HAP-1 (cell line): ENCODE measurements at regions not wholly inside any gene's neighbourhood (a gene's known extent, or its start where the extent isn't known, plus 50 kb on each side); places are given as distances from the start of the nearest gene placed in this dataset.

Source experiments
- DNase-seq, 2 experiments: peaks; one replicate each; pipeline ENCODE4 v3.0.0-alpha.2; 2016 to 2020; ENCODE audit warnings: low spot score in 2 of 2
- H3K27me3 ChIP-seq: fragments of 250-450 bp; sonication (Bioruptor Pico); 2 replicates; pipeline ENCODE4 v1.5.1; 2020; ENCODE audit warnings: low read depth, mild to moderate bottlenecking, moderate library complexity
- H3K36me3 ChIP-seq: fragments of 250-450 bp; sonication (Bioruptor Pico); replicated peaks from 2 replicates; pipeline ENCODE4 v1.5.1; 2020; ENCODE audit warnings: mild to moderate bottlenecking
- H3K4me1 ChIP-seq: fragments of 250-450 bp; sonication (Bioruptor Pico); 2 replicates; pipeline ENCODE4 v1.5.1; 2020; ENCODE audit warnings: mild to moderate bottlenecking
- H3K4me3 ChIP-seq: fragments of 250-450 bp; sonication (Bioruptor Pico); 2 replicates; pipeline ENCODE4 v1.5.1; 2020; ENCODE audit warnings: mild to moderate bottlenecking, moderate library complexity
- H3K9me3 ChIP-seq: fragments of 250-450 bp; sonication (Bioruptor Pico); 2 replicates; pipeline ENCODE4 v1.5.1; 2020; ENCODE audit warnings: mild to moderate bottlenecking, moderate library complexity
- in situ Hi-C: fragments of 300-500 bp; cut with MboI; formaldehyde crosslinking; loops from 3 replicates; pipeline ENCODE4 v1.14.3; 2020; ENCODE audit warnings: low sequenced_read_pairs, inconsistent platforms, mixed read lengths

GRCh38 chr18:24941174-24941951, 410.6 kb downstream of the ZNF521 start:
- H3K4me1 ChIP-seq: no peaks in the 10 kb centered on the region
- no peak overlapping the region for H3K4me3 ChIP-seq
- H3K9me3 ChIP-seq: no peaks in the 10 kb centered on the region
- no peak for DNase-seq
- H3K36me3 ChIP-seq: no peaks in the 10 kb centered on the region
- H3K27me3 ChIP-seq: no peaks in the 10 kb centered on the region
- in situ Hi-C loops: no loop called here

- Histone ChIP-seq H3K4me1 (no peaks in the 10 kb centered on the region), H3K4me3 (no peak overlapping the region), H3K36me3 (no peaks in the 10 kb centered on the region), H3K9me3 (no peaks in the 10 kb centered on the region), H3K27me3 (no peaks in the 10 kb centered on the region)
- in situ Hi-C loops: no loop called here
- DNase-seq: no peak
Measured at GRCh38 chr18:24942144-24942543, 409.8 kb downstream of the ZNF521 start.

- Histone ChIP-seq H3K4me1 (no peaks in the 10 kb centered on the region), H3K9me3 (no peaks in the 10 kb centered on the region), H3K27me3 (no peaks in the 10 kb centered on the region), H3K4me3 (no peak overlapping the region), H3K36me3 (no peaks in the 10 kb centered on the region)
- DNase-seq: no peak
- in situ Hi-C loops: no loop called here
Measured at GRCh38 chr18:24947521-24948305, 404.3 kb downstream of the ZNF521 start.

DNA sequence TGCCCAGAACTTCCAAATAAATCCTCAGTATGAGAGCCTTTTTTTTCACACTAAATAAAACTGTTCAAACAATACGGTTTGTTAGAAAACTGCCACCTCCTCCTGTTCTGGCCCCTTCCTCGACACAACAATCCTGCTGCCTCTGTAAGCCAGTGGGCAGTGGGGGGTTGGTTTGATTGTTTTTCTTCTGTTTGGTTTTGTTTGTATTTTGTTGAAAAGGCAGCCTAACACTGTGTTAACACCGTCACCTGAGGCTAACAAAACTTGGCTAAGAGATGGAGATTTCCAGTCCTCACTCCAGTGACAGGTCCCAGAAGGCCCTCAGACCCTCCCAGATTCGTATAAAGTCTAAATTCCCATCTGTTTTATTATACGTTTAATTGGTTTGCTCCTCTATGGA, 402.1 kb downstream of the ZNF521 start:
- Histone ChIP-seq H3K4me1 (no peaks in the 10 kb centered on the region), H3K36me3 (no peaks in the 10 kb centered on the region), H3K27me3 (no peaks in the 10 kb centered on the region), H3K4me3 (no peak overlapping the region), H3K9me3 (no peaks in the 10 kb centered on the region)
- DNase-seq: no peak
- in situ Hi-C loops: no loop called here

DNA sequence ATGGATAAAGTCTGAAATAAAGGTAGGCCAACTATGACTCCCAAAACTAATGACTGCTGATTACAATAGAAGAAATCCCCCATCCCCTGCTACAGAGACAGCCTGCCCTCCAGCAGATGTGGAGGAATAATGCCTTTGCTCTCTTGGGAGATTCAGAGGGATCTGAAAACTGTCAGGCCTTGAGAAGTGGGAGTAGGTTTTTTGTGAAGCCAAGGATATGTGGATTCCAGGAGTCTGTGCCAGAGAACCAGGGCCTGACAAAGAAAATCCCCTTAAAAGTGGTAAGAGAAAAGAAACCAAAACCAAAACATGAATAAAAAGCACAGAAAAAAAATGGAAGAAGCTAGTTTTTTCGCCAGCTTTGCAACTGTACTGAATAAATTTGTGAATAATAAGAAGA, 397.6 kb downstream of the ZNF521 start:
- Histone ChIP-seq H3K36me3 (no peaks in the 10 kb centered on the region), H3K4me3 (no peak overlapping the region), H3K4me1 (no peaks in the 10 kb centered on the region), H3K27me3 (no peaks in the 10 kb centered on the region), H3K9me3 (no peaks in the 10 kb centered on the region)
- no peak for DNase-seq
- in situ Hi-C loops: no loop called here

- Histone ChIP-seq H3K9me3 (no peaks in the 10 kb centered on the region), H3K36me3 (no peaks in the 10 kb centered on the region), H3K27me3 (no peaks in the 10 kb centered on the region), H3K4me3 (no peak overlapping the region), H3K4me1 (no peaks in the 10 kb centered on the region)
- in situ Hi-C loops: no loop called here
- DNase-seq: no peak
Measured at GRCh38 chr18:24958001-24958400, 394.0 kb downstream of the ZNF521 start.

- Histone ChIP-seq H3K27me3 (no peaks in the 10 kb centered on the region), H3K9me3 (no peaks in the 10 kb centered on the region), H3K4me1 (no peaks in the 10 kb centered on the region), H3K4me3 (no peak overlapping the region), H3K36me3 (no peaks in the 10 kb centered on the region)
- in situ Hi-C loops: no loop called here
- no peak for DNase-seq
Measured at GRCh38 chr18:24959051-24959476, 392.9 kb downstream of the ZNF521 start.

DNA sequence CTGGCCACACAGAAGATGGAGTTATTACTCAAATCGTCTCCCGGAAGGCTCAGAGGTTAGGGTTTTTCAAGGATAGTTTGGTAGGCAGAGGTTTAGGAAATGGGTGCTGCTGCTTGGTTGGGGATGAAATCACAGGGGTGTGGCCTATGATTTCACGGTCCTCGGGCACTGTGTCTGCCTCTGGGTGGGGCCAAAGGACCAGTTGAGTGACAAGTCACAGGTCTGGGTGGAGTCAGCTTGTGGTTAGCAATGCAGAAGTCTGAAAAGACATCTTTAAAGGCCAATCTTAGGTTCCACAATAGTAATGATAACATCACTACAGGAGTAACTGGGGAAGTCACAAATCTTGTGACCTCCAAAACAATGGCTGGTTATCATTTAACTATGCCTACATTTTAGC, 387.8 kb downstream of the ZNF521 start:
- DNase-seq: peak in 1 of 2 experiments; percentile 15
- in situ Hi-C loops: no loop called here

GRCh38 chr18:24968238-24968775, 383.7 kb downstream of the ZNF521 start:
- Histone ChIP-seq H3K9me3 (no peaks in the 10 kb centered on the region), H3K27me3 (no peaks in the 10 kb centered on the region), H3K4me3 (no peak overlapping the region), H3K4me1 (no peaks in the 10 kb centered on the region), H3K36me3 (no peaks in the 10 kb centered on the region)
- in situ Hi-C loops: no loop called here
- no peak for DNase-seq

More for the DNA sequence above, 387.8 kb downstream of the ZNF521 start:
- Histone ChIP-seq H3K4me1 (no peaks in the 10 kb centered on the region), H3K36me3 (no peaks in the 10 kb centered on the region), H3K4me3 (no peak overlapping the region), H3K9me3 (no peaks in the 10 kb centered on the region), H3K27me3 (no peaks in the 10 kb centered on the region)

DNA sequence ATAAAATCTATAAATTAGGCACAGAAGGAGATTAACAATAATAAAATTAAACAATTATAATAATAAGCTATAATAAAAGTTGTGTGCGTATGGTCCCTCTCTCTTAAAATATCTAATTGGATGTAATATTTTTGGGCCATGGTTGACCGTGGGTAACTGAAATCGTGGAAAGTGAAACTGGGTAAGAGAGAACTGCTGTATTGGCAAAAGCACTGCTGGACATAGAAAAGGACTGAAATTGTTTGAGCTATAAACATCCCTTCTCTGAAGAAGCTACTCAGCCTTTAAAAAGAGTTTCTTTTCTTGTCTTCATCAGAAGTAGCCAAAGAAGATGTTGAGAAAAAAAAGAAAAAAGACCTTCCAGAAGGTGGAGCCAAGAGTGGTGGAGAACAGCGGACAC, 379.4 kb downstream of the ZNF521 start:
- H3K4me3 ChIP-seq: no peak overlapping the region
- in situ Hi-C loops: no loop called here

GRCh38 chr18:24974431-24974830, 377.5 kb downstream of the ZNF521 start:
- in situ Hi-C loops: no loop called here
- Histone ChIP-seq H3K4me3 (no peak overlapping the region), H3K36me3 (no peaks in the 10 kb centered on the region), H3K9me3 (no peaks in the 10 kb centered on the region), H3K27me3 (no peaks in the 10 kb centered on the region), H3K4me1 (no peaks in the 10 kb centered on the region)
- no peak for DNase-seq

More for the DNA sequence above, 379.4 kb downstream of the ZNF521 start:
- Histone ChIP-seq H3K36me3 (no peaks in the 10 kb centered on the region), H3K4me1 (no peaks in the 10 kb centered on the region), H3K27me3 (no peaks in the 10 kb centered on the region), H3K9me3 (no peaks in the 10 kb centered on the region)
- no peak for DNase-seq

DNA sequence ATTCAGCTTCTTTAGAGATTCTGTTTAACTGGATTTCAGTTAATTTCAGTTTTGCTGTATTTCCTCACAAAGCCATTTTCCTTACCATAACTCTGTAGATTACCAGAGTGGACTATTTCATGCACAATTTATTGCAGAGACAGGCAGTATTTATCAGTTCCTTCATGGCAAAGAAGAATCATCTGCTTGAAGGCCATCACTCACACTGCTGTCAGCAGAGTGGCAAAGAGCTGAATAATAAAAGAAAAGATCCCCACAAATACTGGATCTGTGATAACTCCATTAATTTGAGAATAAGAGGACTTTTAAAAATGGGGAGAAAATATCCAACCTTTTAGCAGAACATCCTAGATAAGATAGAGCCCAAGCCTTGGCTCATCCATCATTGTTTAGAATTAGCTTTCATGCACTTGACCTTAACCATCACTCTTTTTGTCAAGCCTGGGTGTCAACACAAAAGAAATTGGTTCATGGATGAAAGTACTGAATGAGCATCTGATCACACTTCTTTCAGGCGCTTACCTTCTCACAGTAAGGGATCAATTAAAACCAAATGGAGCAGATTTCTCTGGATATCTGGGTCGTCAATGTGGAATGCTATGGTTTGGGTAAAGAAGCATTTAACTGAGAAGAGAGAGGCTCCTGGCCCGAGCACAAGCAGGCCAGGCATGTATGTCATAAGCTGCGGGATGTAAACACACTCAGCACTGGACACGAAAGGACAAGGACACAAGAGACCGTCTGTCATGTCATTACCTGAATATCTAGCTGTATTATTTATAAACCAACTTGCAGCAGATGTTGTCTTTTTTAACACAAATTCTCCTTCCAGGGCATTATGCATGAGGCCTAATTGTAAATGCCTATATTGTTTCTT, 376.2 kb downstream of the ZNF521 start:
- H3K9me3 ChIP-seq: no peaks in the 10 kb centered on the region
- H3K4me1 ChIP-seq: no peaks in the 10 kb centered on the region
- no peak for DNase-seq
- in situ Hi-C loops: loop anchor here (25.0 kb wide), 1 partner anchor 112 kb away; no protein-coding TSS in a partner anchor
- no peaks in the 10 kb centered on the region for H3K36me3 ChIP-seq
- no peak overlapping the region for H3K4me3 ChIP-seq
- no peaks in the 10 kb centered on the region for H3K27me3 ChIP-seq

GRCh38 chr18:24976502-24976901, 375.5 kb downstream of the ZNF521 start:
- H3K4me3 ChIP-seq: no peak overlapping the region
- no peaks in the 10 kb centered on the region for H3K36me3 ChIP-seq
- no peaks in the 10 kb centered on the region for H3K9me3 ChIP-seq
- H3K4me1 ChIP-seq: no peaks in the 10 kb centered on the region
- no peak for DNase-seq
- in situ Hi-C loops: loop anchor here (25.0 kb wide), 1 partner anchor 111 kb away; no protein-coding TSS in a partner anchor
- H3K27me3 ChIP-seq: no peaks in the 10 kb centered on the region
